ENCODE measurements at regions not wholly inside any gene's neighbourhood (a gene's known extent, or its start where the extent isn't known, plus 50 kb on each side); places are given as distances from the start of the nearest gene placed in this dataset.

DNA sequence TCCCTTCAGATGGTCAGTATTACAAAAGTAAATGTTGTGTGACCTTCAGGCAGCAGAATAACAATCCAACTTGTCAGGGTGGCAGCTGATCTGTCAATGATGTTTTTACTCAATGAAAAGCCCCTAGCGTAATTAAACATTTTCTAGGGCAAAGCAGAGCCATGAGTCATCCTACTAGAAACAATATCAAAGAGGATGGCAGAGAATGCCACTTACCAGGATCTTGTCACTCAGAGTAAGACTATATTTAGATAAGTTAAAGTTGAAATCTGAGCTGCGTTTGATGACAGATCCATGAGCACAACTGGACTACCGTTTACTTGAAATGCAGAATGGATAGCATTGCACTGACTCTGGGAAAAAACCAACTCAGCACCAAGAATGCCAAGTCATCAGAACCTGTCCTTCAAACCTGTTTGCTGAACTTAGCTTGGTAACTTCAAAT lies 612.6 kb upstream of the ACVR2A start:
- no peak for TF ChIP-seq POLR2AphosphoS5 (IDR thresholded peaks at IDR 0.05; ENCODE audit: low read depth, low read length)
- TF ChIP-seq, protein P1, sequence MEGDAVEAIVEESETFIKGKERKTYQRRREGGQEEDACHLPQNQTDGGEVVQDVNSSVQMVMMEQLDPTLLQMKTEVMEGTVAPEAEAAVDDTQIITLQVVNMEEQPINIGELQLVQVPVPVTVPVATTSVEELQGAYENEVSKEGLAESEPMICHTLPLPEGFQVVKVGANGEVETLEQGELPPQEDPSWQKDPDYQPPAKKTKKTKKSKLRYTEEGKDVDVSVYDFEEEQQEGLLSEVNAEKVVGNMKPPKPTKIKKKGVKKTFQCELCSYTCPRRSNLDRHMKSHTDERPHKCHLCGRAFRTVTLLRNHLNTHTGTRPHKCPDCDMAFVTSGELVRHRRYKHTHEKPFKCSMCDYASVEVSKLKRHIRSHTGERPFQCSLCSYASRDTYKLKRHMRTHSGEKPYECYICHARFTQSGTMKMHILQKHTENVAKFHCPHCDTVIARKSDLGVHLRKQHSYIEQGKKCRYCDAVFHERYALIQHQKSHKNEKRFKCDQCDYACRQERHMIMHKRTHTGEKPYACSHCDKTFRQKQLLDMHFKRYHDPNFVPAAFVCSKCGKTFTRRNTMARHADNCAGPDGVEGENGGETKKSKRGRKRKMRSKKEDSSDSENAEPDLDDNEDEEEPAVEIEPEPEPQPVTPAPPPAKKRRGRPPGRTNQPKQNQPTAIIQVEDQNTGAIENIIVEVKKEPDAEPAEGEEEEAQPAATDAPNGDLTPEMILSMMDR (IDR thresholded peaks at IDR 0.05 in 2 of 3, conservative IDR thresholded peaks at IDR 0.05 in 1 of 3; ENCODE audit: borderline replicate concordance in 1 of 3, insufficient read depth in 1 of 3, low read depth in 2 of 3, low read length in 2 of 3), result no peak
- no peak for TF ChIP-seq ELF1 (IDR thresholded peaks at IDR 0.05; ENCODE audit: borderline replicate concordance, low read depth)
- TF ChIP-seq POLR2A (IDR thresholded peaks at IDR 0.05; ENCODE audit: borderline replicate concordance, extremely low read depth, insufficient read depth, insufficient read length), result no peak
